NCI-H2081 (cell line): ENCODE measurements at regions not wholly inside any gene's neighbourhood (a gene's known extent, or its start where the extent isn't known, plus 50 kb on each side); places are given as distances from the start of the nearest gene placed in this dataset.
"Not testable (repeated sequence)": the region's sequence is repeated elsewhere in the genome, so short reads cannot be mapped to it uniquely, and the experiment has no call there.

Experiments used
- DNase-seq, 2 experiments: peaks; one replicate each; lab custom pipeline; 2025; lab: John Stamatoyannopoulos, UW

GRCh38 chr5:112472614-112473013, 53.5 kb upstream of the EPB41L4A start:
- DNase-seq, result no peak

- no peak for DNase-seq
These were observed 54.9 kb upstream of the EPB41L4A start for GRCh38 chr5:112473989-112474388.

GRCh38 chr5:112475747-112476365, 56.8 kb upstream of the EPB41L4A start:
- no peak for DNase-seq

DNA sequence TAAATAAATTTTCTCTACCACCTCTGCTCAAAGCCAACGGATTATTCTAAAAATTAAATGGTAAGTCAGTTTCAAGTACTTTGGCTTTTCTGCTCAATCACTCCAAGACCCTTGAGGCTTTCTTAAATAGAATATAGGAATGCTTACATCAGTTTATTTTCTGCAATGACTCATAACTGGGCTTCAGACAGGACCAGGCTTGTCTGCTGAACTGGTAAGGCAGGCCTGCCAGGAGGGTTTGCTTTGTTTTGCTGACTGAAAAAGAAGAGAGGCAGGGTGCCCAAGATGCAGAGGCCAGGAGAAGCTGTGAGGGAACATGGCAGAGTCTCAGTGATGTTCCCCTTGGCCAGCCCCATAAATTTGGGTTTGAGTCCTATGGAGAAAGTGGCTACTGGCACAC, 60.3 kb upstream of the EPB41L4A start:
- DNase-seq, result no peak

GRCh38 chr5:112480501-112480900, 61.4 kb upstream of the EPB41L4A start:
- no peak for DNase-seq

DNA sequence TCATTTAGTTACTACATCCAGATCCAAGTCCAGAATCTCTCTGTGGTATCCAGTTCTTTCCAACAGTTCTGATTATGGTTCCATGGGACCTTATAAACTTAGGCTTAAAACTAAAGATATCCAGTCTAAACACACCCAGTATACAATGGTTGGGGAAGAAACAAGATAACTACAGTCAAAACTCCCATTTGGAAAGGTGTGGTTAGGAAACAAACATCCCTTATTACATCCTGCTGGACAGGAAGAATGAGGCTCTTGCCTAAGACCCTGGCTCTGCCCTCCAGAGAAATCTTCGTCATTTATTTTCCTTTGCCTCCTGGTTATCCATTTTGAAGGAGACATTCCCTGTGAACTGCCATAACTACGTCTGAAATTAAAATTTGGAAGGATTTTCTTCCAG, 64.6 kb upstream of the EPB41L4A start:
- no peak for DNase-seq

DNA sequence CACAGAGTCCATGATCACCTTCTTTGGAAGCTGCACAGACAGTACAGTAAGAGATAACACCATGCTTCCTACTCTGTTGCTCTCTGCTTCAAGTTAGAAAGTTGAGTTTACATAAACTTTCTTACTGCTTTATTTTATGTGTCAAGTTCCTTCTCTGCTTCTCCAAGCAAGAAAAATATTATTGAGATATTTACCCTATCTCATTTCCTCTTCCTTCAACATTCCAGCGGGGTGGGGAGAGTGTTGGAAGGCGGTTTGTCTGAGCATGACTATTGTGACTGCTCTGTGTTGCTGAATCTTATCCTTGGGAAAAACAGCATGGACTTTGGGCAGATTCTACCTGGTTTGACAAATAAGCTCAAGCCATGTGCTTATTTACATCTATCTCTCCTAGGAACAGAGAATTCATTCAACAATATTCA, 66.9 kb upstream of the EPB41L4A start:
- DNase-seq, result no peak

GRCh38 chr5:112491257-112491656, 72.2 kb upstream of the EPB41L4A start:
- DNase-seq, result no peak

DNA sequence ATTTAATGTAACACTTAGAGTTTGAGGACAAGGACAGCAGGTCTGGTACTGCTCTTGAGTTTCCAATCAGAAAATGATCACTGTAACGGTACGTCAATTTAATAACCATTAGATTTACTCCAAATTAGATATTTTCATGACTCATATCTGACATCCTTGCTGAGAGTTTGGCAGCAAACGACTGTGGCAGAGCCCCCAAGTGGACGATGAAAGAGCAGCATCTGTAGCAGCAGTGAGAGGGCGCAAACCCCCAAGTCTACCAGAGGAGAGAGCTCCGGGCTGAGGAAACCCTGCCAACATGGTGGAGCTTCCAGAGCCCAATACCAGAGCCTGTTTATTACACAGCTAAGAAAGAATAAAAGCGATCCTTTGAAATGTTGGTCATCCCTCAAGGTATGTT, 73.2 kb upstream of the EPB41L4A start:
- DNase-seq, result peak in 1 of 2 experiments; percentile 25

DNA sequence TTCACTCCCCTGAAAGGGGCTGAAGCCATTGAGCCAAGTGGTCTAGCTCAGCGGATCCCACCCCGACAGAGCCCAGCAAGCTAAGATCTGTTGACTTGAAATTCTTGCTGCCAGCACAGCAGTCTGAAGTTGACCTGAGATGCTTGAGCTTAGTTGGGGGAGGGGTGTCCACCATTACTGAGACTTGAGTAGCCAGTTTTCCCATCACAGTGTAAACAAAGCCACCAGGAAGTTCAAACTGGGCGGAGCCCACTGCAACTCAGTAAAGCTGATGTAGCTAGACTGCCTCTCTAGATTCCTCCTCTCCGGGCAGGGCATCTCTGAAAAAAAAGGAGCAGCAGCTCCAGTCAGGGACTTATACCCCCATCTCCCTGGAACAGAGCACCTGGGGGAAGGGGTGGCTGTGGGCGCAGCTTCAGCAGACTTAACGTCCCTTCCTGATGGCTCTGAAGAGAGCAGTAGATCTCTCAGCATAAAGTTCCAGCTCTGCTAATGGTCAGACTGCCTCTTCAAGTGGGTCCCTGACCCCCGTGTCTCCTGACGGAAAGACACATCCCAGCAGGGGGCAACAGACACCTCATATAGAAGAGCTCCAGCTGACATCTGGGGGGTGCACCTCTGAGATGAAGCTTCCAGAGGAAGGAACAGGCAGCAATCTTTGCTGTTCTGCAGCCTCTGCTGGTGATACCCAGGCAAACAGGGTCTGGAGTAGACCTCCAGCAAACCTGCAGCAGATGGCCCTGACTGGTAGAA, 84.8 kb upstream of the EPB41L4A start:
- not testable (repeated sequence) for DNase-seq

- not testable (repeated sequence) for DNase-seq
These were observed 90.0 kb upstream of the EPB41L4A start for GRCh38 chr5:112509097-112509496.

DNA sequence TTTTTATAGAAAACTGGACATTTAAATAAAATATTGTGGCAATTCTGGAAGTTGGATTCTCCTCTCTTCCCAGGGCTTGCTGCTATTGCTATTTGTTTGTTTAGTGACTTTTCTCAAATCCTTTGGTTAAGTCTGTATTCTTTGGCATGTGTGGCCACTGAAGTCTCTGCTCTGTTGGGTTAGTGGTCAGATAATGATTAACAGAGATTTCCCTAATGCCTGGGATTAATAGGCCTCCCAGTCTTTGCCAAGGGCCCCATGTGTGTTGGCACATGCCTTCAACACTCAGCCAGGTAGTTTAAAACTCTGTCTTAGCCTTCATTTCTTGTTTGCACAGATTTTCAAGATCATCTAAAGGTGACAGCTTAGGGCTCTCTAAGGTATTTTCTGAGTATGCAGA, 92.8 kb upstream of the EPB41L4A start:
- no peak for DNase-seq

GRCh38 chr5:112512901-112513300, 93.8 kb upstream of the EPB41L4A start:
- no peak for DNase-seq

DNA sequence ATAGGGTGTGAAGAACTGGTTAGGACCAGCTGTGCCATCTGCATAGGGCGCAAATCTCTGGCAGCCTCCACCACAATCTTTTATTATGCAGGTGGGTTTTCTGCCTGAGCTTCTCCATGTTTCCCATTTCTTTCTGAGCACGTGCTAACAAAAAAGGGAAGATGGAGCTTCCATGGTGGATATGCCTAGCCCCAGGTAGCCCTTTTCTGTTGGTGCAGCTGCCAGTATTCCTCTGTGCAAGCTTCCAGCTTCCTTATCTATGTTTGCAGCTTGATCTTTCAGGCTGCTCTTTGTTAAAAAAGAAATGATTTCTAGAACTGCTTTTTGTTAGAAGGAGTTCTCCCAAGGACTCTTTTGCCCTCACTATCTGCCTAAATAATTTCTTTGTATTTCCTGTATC, 95.0 kb upstream of the EPB41L4A start:
- DNase-seq, result no peak

GRCh38 chr5:112520474-112520873, 101.4 kb upstream of the EPB41L4A start:
- not testable (repeated sequence) for DNase-seq

DNA sequence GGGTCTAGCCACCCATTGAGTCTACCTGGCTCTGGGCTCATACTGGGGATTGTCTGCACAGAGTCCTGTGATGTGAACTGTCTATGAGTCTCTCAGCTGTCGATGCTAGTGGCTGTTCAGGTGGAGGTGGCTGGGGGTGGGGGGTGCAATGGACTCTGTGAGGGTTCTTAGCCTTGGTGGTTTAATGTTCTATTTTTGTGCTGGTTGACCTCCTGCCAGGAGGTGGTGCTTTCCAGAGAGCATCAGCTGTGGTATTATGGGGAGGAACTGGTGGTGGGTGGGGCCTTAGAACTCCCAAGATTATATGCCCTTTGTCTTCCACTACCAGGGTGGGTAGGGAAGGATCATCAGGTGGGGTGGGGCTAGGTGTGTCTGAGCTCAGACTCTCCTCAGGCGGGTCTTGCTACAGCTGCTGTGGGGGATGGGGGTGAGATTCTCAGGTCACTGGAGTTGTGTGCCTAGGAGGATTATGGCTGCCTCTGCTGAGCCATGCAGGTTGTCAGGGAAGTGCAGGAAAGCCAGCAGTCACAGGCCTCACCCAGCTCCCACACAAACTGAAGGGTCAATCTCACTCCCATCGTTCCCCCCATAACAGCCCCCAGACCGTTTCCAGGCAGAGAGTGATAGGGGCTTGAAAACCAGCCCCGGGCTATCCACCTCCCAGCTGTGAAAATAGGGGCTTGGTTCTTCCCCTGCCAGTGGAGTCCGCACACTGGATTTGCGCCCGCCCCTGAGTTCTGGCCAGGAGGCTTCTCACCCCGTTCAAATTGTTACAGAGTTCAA, 104.0 kb upstream of the EPB41L4A start:
- not testable (repeated sequence) for DNase-seq

DNA sequence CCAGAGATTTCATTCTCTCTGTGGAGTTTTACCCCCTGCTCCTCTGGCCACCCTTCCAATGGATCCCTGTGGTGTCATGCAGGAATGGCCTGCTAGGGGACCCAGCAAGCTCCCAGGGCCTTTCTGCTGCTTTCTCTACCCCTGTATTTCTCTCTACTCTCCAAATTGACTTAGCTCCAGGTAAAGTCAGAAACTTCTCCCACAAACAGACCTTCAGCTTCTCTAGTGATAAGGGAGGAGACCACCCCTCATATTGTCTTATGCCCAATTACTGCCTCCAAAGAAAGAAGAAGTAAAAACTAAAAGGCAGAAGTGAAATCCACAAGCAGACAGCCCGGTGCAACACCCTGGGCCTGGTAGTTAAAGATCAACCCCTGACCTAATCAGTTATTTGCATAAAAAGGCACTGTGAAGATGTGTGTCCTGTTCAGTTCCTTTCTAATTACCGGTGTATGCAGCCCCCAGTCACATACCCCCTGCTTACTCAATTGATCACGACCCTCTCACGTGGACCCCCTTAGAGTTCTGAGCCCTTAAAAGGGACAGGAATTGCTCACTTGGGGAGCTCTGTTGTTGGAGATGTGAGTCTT, 104.7 kb upstream of the EPB41L4A start:
- not testable (repeated sequence) for DNase-seq

GRCh38 chr5:112525217-112525616, 106.1 kb upstream of the EPB41L4A start:
- DNase-seq, result no peak

GRCh38 chr5:112528928-112529327, 109.9 kb upstream of the EPB41L4A start:
- DNase-seq, result no peak

DNA sequence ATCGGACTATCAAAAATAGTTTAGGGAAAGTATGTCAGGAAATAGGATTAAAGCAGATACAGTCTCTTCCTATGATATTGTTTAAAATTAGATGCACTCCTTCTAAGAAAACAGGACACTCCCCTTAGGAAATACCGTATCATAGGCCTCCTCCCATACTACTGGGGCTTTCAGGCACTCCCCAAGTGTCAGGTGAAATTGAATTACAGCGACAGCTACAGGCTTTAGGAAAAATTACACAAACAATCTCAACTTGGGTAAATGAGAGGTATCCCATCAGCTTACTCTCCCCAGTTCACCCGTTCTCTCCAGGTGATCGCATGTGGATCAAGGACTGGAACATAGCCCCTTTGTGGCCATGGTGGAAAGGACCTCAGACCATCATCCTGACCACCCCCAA, 110.4 kb upstream of the EPB41L4A start:
- DNase-seq, result peak; percentile 8 to 14

- DNase-seq, result no peak
These were observed 113.7 kb upstream of the EPB41L4A start for GRCh38 chr5:112532654-112533360.

- DNase-seq, result no peak
These were observed 114.3 kb upstream of the EPB41L4A start for GRCh38 chr5:112533362-112533761.
